Erythroblast (primary cell): ENCODE measurements at regions not wholly inside any gene's neighbourhood (a gene's known extent, or its start where the extent isn't known, plus 50 kb on each side); places are given as distances from the start of the nearest gene placed in this dataset.

Source experiments
- GATA1 ChIP-seq: IDR thresholded peaks from 2 replicates; pipeline ENCODE4 v1.6.1; 2011; ENCODE audit warnings: low read depth, mild to moderate bottlenecking, control low read depth, low read length, moderate library complexity
- POLR2A ChIP-seq: IDR thresholded peaks from 2 replicates; pipeline ENCODE4 v1.6.1; 2011; ENCODE audit warnings: mild to moderate bottlenecking, low read length

DNA sequence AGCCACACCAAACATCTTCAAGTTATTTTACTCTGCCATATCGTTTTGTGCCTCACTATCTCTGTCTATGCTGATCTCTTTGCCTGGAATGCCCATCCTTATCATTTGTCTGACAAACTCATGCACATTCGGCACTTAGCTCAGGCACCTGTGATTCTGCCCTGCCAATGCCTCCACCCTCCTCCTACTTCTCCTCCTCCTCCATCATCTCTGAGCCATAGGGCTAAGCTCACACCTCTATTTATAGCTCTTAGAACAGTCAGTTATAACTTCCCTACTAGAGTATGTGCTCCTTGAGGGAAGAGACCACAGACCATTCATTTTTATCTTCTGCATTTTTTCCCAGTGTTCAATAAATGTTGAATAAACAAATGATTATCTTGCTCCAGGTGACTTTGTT is 51.2 kb upstream of the CDK13 start:
- no peak for TF ChIP-seq POLR2A
- no peak for TF ChIP-seq GATA1
